GM21447 (cell line): ENCODE measurements at regions not wholly inside any gene's neighbourhood (a gene's known extent, or its start where the extent isn't known, plus 50 kb on each side); places are given as distances from the start of the nearest gene placed in this dataset.
"Not testable (repeated sequence)": the region's sequence is repeated elsewhere in the genome, so short reads cannot be mapped to it uniquely, and the experiment has no call there.

Experiments
- ATAC-seq: cut with Tn5 transposase; IDR thresholded peaks from one replicate; pipeline ENCODE4 v1.9.1; 2021; ENCODE audit not compliant: unreplicated experiment

DNA sequence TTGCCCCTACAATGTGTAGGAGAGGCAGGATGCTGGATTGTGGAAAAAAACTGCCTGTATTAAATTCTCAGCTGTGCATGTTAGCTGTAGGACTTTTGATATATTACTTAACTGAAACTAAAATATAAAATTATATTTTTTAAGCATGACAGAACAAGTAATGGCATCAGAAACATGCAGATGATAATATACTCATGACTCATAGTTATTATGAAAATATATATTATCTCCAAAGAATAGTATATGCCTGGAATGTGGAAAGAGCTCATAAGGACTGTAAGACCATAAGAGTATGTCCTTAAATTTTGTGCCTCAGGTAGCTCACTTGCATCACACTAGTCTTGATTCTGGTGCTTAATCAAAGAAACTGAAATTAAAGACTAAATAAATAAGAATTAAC is 1100.6 kb downstream of the TECRL start:
- ATAC-seq: no peak

DNA sequence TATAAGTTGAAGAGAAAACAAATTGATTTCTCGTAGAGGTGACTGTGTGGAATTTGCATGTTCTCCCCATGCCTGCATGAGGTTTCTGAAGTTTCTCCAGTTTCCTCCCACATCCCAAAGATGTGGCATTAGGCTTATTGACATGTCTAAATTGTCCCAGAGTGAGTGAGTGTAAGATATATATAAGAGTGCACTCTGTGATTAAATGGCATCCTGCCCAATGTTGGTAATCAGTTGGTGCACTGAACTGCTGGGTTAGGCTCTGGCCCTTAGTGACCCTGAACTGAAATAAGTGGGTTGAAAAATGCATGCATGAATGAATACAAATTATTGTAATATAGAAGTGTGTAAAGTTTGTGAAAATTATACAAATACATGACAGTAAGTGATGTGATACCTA is 1106.5 kb downstream of the TECRL start:
- no peak for ATAC-seq

DNA sequence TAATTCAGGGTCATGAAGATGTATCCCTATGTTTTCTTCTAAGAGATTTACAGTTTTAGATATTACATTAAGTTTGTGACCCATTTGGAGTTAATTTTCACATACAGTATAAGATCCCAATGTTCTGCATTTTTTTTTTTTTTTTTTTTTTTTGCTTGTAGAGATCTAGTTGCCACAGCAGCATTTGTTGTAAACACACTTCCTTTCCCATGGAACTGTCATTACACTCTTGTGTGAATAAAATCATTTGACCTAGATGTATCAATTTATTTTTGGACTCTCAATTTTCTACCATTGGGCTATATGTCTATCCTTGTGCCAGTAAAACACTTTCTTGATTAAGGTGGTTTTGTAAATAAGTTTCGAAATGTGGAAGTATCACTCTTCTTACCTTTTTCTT is 1107.2 kb downstream of the TECRL start:
- ATAC-seq: no peak

DNA sequence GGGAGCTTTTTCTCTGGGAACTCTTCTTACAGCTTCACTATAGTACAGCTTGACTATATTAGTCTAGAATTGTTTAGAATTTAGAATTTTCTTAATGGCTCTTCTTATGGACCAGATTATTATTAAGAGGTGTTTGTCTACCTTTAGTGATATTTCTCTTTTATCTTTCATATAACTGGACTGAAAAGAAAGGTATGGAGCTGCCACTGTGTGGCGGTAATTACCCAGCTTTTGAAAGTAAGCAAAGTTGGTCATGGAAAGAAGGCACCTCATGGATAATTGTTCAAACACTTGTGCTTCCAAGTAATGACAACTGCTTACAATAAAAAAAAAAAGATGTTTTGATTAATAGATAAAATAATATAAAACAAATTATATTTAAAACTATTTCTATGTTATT is 1112.5 kb downstream of the TECRL start:
- no peak for ATAC-seq

DNA sequence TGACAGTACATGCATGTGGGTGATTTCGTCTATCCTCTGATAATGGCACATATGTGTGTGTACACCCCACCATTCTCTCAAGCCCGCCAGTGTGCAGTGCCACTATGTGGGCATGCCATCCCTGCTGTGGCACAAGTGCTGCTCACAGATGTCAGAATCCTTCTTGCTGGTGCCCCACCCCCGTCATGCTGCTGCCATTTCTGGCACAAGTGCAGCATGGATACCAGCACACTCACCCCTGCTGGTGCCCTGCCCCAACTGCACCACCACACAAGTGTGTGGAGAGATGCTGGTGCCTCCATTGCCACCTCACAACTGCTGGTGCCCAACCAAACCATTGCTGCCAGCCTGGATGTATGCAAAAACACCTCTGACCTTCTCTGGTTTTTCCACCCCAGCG is 1133.8 kb downstream of the TECRL start:
- ATAC-seq: no peak

DNA sequence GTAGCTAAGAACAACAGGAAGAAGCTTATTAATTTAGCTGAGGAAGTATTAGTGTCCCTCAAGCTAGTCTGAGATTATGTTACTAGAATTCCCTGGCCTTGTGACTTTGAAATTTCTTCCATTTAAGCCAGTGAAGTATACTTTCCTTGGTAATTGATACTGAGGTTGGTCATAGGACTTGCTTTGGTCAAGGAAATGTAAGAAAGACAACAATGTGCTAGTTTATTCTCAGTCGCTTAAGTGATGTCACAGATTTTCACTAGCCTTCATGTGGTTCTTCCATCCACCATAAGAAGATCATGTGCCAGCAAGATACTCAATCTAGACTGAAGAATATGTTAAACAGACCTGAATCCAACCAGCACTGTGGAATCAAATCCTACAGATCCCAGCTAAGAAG is 1140.1 kb downstream of the TECRL start:
- ATAC-seq: no peak

DNA sequence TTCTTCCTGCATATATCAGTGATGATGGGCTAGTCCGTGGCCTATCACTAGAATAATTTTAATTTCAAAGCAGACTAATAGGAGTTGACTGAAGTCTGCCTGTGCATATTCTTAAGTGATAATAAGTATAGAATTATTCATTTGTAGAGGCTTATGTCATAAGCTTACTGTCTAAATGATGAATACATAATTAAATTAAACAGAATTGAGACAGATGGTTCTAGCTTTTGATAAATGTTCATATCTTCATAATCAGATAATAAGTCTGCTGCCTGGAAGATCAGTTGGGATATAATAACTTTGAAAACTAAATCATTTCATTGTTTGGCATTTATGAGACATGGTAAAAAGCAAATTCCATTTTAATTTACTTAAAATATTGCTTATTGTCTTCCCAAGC is 1175.6 kb downstream of the TECRL start:
- no peak for ATAC-seq

DNA sequence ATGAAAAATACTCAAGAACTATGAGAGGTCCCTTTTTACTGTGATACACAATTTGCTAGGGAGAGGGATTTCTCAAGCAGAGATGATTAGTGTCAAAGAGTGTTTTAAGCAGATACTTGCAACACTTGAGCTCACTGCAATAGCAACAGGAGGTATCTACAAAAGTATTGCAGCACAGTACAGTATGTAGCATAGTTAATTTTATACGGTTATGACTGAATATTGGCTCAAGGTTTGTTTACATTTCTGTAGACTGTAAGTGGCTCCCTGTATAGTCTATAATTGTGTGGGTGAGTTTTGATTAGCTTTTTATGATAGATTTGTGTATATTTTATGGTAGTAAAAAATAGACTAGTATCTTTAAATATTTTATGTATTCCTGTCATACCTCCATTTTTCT is 1177.2 kb downstream of the TECRL start:
- no peak for ATAC-seq

DNA sequence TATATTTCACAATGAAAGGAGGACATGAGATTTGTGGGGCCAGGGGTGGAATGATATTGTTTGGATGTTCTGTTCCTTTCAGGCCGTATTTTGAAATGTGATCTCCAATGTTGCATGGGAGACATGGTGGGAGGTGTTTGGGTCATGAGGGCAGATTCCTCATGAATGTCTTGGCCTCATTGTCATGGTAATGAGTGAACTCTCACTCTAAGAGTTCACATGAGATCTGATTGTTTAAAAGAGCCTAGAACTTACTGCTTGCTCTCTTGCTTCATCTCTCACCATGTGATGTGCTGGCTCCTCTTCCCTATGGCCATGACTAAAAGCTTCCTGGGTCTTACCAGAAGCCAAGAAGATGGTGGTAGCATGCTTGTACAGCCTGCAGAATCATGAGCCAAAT is 1183.0 kb downstream of the TECRL start:
- ATAC-seq: no peak

DNA sequence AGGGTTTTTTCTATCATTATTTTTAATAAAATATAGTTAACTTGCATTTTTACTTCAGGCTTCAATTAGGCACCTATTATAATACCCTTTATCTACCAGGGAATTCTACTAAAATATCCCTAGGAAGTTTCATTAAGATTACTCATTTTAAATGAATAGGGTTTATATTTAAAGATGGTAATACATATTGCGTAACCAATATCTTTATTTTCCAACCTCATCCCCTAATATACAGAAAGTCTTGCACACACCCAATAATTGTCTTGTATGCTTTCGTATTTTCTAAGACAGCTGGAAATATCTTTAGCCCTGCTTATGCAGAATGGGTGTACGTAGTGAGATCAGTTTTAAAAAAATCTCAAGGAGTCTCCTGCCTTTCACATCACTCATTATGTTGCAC is 1186.8 kb downstream of the TECRL start:
- no peak for ATAC-seq

DNA sequence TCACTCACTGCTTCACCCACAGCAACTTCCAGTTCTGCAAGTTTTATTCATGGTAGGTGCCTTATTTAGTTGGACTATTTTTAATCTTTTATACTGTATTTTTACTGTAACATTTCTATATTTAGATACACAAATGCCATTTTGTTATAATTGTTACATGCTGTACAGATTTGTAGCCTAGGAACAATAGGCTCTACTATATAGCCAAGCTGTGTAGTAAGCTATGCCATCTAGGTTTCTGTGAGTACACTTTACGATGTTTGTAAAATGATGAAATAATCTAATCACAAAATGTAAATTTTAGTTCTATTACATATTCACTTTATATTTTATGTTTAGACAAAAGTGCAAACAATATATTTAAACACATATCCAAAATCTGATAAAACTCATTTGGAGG is 1187.8 kb downstream of the TECRL start:
- ATAC-seq: no peak

DNA sequence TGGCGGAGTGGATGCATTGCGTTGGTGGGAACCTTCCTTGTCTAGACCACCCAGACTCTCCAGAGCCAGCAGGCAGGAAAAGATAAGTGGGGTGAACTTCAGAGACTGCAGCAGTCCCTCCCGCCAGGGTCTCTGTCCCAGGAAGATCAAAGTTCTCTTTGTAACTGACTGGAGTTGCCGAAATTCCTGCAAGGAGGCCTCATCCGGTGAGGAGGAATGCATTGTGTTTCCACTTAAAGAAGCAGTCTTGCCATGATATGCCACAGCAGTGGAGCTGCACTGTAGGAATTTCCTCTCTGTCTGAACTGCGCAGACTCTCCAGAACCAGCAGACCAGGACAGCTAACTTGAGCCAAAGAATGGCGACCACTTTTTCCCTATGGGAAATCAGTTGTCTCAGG is 1190.4 kb downstream of the TECRL start:
- no peak for ATAC-seq

DNA sequence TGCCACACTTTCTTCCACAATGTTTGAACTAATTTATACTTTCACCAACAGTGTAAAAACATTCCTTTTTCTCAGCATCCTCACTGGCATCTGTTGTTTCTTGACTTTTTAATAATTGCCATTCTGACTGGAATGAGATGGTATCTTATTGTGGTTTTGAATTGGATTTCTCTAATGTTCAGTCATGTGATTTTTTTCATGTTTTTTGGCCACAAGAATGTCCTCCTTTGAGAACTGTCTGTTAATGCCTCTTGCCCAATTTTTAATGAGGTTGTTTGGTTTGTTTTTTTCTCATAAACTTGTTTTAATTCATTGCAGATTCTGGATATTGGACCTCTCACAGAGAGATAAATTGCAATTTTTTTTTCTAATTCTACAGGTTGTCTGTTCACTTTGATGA is 1195.2 kb downstream of the TECRL start:
- ATAC-seq: no peak

DNA sequence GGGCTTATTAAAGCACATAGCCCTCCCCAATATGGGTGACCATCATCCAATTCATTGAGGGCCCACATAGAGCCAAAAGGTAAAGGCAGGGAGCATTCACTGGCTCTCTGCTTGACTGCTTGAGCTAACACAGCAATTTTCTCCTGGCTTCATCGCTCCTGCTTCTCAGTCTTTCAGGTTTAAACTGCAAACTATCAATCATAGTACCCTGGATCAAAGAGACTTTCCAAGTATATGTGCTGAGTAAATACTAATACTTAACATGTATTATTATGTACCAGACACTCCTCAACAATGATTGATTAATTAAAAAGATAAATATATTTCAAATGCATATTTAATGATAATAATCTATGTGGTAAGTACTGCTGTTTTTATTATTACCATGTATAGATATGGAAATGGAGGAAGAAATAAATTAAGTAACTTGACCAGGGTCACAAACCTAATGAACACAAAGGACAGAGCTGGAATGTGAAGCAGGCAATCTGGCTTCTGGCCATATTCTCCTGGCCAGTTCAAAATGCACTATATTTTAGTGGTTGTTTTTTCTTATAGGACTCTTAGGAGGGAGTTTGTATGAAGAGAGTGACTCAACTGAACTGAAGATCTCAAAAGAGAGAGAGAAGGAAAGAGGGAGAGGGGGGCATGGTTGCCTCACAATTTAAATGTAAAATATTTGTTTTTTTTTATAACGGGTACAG is 1197.3 kb downstream of the TECRL start:
- no peak for ATAC-seq

DNA sequence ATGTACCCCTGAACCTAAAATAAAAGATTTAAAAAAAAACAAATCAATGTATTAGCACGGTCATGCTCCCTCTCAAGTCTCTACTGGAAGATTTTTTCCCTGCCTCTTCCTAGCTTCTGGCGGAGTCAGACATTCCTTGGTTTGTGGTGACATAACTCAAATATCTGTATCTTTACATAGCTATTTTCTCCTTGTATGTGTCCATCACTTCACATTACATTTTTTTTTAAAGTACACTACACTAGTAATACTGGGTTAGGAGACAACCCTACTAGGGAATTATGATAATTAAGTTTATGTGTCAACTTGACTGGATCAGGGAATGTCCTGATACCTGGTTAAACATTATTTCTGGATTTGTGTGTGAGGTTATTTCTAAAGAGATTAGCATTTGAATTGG is 1197.9 kb downstream of the TECRL start:
- ATAC-seq: no peak

DNA sequence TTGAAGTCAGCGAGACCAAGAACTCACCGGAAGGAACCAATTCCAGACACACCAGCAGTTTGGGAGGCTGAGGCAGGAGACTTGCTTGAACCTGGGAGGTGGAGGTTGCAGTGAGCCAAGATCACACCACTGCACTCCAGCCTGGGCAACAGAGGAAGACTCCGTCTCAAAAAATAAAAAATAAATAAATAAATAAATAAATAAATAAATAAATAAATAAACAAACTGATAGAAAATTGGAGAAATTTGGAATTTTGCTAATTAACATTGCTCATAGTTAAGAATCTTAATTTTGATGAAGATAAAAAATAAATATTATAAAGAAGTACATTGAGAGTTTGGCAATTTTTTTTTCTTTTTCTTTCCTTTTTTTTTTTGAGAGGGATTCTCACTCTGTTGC is 1216.2 kb downstream of the TECRL start:
- ATAC-seq: not testable (repeated sequence)

DNA sequence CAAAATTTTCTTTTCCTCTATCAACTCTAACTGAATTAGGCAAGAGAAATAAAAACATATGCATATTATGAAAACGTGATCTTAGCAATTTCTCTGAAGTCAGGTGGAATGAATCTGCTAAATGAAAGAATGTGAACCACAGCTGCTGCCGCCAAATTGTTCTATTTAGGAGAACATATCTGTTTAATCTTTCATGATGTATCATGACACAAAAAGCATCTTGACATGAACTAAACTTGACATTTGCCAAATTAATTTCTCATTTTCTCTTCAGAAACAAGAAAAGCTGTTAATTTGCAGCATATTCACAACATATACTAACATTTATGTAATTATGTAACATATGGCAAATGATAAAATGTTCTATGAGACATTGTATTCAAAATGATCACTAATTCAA is 1237.9 kb downstream of the TECRL start:
- no peak for ATAC-seq

DNA sequence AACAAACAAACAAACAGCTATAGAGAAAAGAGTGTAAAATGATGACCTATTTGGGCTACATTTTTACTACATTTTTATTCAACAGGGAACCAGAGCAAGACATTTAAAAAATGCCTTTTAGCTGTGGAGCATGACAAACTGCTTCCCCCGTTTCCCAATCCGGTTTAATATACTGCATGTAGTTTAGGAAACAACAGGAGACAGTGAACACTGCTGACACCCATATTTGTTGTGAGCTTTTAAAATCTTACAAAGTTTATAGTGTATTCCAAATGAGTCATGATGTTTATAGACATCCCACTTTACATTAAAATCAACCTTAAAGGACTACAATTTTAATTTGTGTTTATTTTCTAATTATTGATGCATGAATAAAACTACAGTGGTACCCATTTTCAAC is 1238.3 kb downstream of the TECRL start:
- no peak for ATAC-seq

DNA sequence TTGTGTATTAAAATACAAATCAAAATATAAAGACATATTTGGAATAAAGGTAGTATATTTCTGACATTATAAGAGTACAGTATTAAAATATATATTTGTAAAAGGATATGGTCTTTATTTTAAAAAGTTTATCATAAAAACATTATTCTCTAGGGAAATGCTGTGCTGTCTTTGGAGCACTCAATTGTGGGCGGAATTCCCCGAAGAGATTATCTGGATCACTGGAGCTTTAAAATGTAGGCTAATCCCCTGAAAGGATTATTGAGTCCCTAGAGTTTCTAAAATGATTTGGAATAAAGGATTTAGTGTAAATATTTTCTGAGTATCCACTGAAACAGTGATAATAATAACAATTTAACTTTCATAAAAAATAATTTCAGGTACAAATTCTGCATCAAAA is 1239.4 kb downstream of the TECRL start:
- ATAC-seq: no peak

DNA sequence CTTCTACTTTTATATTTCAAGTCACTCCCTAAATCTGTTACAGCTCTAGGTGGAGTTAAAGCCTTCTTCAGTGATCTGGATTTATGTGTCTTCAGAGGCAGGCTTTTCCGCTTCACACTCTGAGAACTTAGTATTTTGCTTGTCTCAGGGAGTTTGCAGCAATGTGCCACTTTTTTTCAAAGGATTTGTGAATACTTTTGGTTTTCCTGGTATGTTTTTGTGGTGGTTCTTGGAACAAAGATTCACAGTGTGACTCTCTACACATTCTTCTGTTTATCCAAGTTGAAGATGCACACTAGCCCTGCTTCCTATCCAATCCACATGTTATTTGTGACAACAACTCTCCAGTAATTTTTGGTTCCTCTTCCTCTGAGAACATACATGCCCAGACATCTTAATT is 1253.7 kb downstream of the TECRL start:
- ATAC-seq: no peak

DNA sequence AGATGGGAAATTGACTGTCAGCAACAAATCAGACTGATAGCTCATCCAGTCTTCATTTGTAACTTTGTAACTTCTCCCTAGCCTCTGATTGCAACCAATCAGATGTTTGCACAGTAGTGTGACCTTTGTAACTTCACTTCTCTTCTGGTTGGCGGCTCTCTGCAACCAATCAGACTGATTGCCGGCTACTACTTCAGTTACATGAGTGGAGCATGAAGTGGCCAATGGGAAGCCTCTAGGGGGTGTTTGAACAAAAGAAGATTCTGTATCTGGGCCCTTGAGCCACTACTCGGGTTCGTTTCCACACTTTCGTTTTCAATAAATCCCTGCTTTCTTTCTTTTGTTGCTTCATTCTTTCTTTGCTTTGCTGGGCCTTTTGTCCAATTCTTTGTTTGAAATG is 1285.8 kb downstream of the TECRL start:
- ATAC-seq: no peak

DNA sequence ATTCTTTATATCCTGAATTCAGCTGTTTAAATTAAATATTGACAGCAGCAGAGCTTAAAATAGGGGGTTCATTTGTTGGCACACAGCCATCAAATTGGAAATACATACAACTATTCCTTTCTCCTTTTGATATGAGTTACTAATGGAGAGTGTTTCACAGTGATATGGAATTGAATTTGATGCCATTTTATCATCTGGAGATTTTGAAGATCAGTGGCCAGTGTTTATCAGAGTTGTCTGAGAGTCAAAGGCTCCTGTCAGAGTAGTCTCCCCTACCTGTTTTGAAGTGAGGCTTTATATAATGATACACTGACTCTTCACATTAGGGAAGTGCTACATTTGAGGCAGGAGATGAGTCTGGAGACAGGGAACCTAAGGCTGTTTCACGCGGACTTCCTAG is 1286.3 kb downstream of the TECRL start:
- ATAC-seq: no peak

DNA sequence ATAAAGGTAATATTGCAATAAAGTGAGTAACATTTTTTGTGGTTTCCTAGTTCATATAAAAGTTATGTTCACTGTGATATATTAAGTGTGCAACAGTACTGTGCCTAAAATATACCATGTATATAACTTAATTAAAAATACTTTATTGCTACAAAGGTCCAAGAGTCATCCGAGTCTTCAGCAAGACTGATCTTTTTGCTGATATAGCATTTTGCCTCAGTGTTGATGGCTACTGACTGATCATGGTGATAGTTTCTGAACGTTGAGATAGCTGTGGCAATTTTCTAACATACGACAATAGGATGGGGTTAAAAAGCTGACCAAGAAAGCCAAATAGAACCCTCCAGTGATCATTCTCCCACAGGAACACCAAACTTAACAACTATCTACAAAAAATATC is 1302.7 kb downstream of the TECRL start:
- ATAC-seq: no peak

DNA sequence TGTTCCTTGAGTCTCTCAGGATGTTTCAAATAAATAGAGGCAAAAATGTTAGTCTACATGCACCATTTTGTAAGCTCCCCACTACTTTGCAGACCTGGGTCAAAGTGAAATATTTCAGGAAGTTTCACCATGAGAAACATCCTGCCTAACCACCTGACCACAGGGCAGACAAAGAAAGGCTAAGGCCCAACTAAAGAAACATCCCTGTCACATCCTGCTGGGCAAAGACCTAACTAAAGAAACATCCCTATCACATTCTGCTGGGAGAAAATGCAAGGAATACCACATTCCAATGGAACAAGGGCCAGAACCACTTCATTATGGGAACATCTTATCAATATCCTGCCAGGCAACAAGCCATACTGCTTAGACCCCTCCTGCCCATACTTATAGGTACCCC is 1303.4 kb downstream of the TECRL start:
- ATAC-seq: no peak
